ENCODE measurements at regions not wholly inside any gene's neighbourhood (a gene's known extent, or its start where the extent isn't known, plus 50 kb on each side); places are given as distances from the start of the nearest gene placed in this dataset.

DNA sequence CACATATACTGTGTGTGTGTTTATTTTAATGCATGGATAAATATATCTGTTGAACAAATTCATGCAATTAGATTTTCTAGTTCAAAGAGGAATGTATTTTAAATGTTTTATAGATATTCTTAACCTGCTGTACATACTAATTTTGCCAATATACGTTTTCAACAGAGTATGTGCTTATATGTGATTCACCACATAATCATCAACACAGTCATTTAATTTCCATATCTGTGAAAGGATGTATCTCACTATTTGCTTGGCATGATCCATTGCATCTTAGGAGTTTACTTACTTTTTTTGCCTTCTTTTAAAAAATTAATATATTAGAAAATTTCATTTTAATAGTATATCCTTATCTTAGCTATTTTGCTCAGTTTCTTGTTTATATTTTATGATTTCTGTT, 902.3 kb upstream of the CITED2 start:
- TF ChIP-seq, protein P1, sequence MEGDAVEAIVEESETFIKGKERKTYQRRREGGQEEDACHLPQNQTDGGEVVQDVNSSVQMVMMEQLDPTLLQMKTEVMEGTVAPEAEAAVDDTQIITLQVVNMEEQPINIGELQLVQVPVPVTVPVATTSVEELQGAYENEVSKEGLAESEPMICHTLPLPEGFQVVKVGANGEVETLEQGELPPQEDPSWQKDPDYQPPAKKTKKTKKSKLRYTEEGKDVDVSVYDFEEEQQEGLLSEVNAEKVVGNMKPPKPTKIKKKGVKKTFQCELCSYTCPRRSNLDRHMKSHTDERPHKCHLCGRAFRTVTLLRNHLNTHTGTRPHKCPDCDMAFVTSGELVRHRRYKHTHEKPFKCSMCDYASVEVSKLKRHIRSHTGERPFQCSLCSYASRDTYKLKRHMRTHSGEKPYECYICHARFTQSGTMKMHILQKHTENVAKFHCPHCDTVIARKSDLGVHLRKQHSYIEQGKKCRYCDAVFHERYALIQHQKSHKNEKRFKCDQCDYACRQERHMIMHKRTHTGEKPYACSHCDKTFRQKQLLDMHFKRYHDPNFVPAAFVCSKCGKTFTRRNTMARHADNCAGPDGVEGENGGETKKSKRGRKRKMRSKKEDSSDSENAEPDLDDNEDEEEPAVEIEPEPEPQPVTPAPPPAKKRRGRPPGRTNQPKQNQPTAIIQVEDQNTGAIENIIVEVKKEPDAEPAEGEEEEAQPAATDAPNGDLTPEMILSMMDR (conservative IDR thresholded peaks at IDR 0.05): no peak
- no peak for TF ChIP-seq EZH2 (IDR thresholded peaks at IDR 0.05; ENCODE audit: low read depth)

Measured in PC-9 (cell line).